C1 segment of cervical spinal cord (tissue), 14 donors: ENCODE measurements at regions not wholly inside any gene's neighbourhood (a gene's known extent, or its start where the extent isn't known, plus 50 kb on each side); places are given as distances from the start of the nearest gene placed in this dataset.

Experiments used
- DNase-seq, 14 donors: peaks; one replicate each; lab custom pipeline; 2025; lab: John Stamatoyannopoulos, UW

GRCh38 chrX:38856670-38857265 lies 55.5 kb downstream of the MID1IP1 start:
- no peak for DNase-seq

GRCh38 chrX:38857736-38858523 lies 56.7 kb downstream of the MID1IP1 start:
- DNase-seq, result no peak

- DNase-seq, result no peak
Measured at GRCh38 chrX:38859602-38860001, 58.3 kb downstream of the MID1IP1 start.

- no peak for DNase-seq
Measured at GRCh38 chrX:38860106-38861013, 59.1 kb downstream of the MID1IP1 start.

GRCh38 chrX:38861489-38861888 lies 60.2 kb downstream of the MID1IP1 start:
- DNase-seq, result no peak

GRCh38 chrX:38862100-38862499 lies 60.8 kb downstream of the MID1IP1 start:
- DNase-seq, result no peak

GRCh38 chrX:38864165-38864564 lies 62.9 kb downstream of the MID1IP1 start:
- no peak for DNase-seq

- no peak for DNase-seq
Measured at GRCh38 chrX:38868321-38868720, 67.1 kb downstream of the MID1IP1 start.

- no peak for DNase-seq
Measured at GRCh38 chrX:38868941-38869401, 67.7 kb downstream of the MID1IP1 start.

- peak in 1 of 14 donors; percentile 3 for DNase-seq
Measured at GRCh38 chrX:38870361-38870895, 69.2 kb downstream of the MID1IP1 start.

GRCh38 chrX:38871129-38872029 lies 70.1 kb downstream of the MID1IP1 start:
- DNase-seq, result no peak

- DNase-seq, result no peak
Measured at GRCh38 chrX:38877366-38877765, 76.1 kb downstream of the MID1IP1 start.

- DNase-seq, result no peak
Measured at GRCh38 chrX:38878641-38879340, 77.5 kb downstream of the MID1IP1 start.

- no peak for DNase-seq
Measured at GRCh38 chrX:38879631-38880220, 78.5 kb downstream of the MID1IP1 start.

- DNase-seq, result no peak
Measured at GRCh38 chrX:38880296-38880854, 79.1 kb downstream of the MID1IP1 start.

GRCh38 chrX:38881066-38881465 lies 79.8 kb downstream of the MID1IP1 start:
- DNase-seq, result no peak

- DNase-seq, result no peak
Measured at GRCh38 chrX:38881727-38882126, 80.5 kb downstream of the MID1IP1 start.

GRCh38 chrX:38882894-38883626 lies 81.8 kb downstream of the MID1IP1 start:
- DNase-seq, result no peak

GRCh38 chrX:38886112-38886511 lies 84.9 kb downstream of the MID1IP1 start:
- no peak for DNase-seq
